ENCODE measurements at regions not wholly inside any gene's neighbourhood (a gene's known extent, or its start where the extent isn't known, plus 50 kb on each side); places are given as distances from the start of the nearest gene placed in this dataset.

- no peak for TF ChIP-seq CTCF (conservative IDR thresholded peaks at IDR 0.05 in 1 of 2, IDR thresholded peaks at IDR 0.05 in 1 of 2; ENCODE audit: low read depth in 1 of 2, low read length in 2 of 2)
- TF ChIP-seq EZH2 (IDR thresholded peaks at IDR 0.05; ENCODE audit: low read length, missing control alignments): no peak
Measured at GRCh38 chr18:78034755-78035154, 785.1 kb downstream of the GALR1 start.

Data from fibroblast of lung (primary cell).